Activated gamma-delta T cell (primary cell): ENCODE measurements at regions not wholly inside any gene's neighbourhood (a gene's known extent, or its start where the extent isn't known, plus 50 kb on each side); places are given as distances from the start of the nearest gene placed in this dataset.

Experiments used
- DNase-seq: peaks from one replicate; lab custom pipeline; 2025; lab: John Stamatoyannopoulos, UW

GRCh38 chr6:37105148-37106050 lies 64.6 kb upstream of the PIM1 start:
- DNase-seq = no peak

GRCh38 chr6:37106051-37106363 lies 63.9 kb upstream of the PIM1 start:
- no peak for DNase-seq

- no peak for DNase-seq
Measured at GRCh38 chr6:37106554-37106953, 63.4 kb upstream of the PIM1 start.

GRCh38 chr6:37106982-37107491 lies 62.9 kb upstream of the PIM1 start:
- no peak for DNase-seq

GRCh38 chr6:37109714-37110499 lies 60.0 kb upstream of the PIM1 start:
- no peak for DNase-seq

- no peak for DNase-seq
Measured at GRCh38 chr6:37110500-37111461, 59.2 kb upstream of the PIM1 start.

GRCh38 chr6:37113976-37114375 lies 56.0 kb upstream of the PIM1 start:
- no peak for DNase-seq

- DNase-seq = no peak
Measured at GRCh38 chr6:37114612-37115011, 55.3 kb upstream of the PIM1 start.

GRCh38 chr6:37115236-37115895 lies 54.6 kb upstream of the PIM1 start:
- no peak for DNase-seq

GRCh38 chr6:37116326-37116725 lies 53.6 kb upstream of the PIM1 start:
- DNase-seq = no peak

GRCh38 chr6:37119387-37119886 lies 50.5 kb upstream of the PIM1 start:
- no peak for DNase-seq
